Testis (tissue), 2 donors: ENCODE measurements at regions not wholly inside any gene's neighbourhood (a gene's known extent, or its start where the extent isn't known, plus 50 kb on each side); places are given as distances from the start of the nearest gene placed in this dataset.

ENCODE experiments used
- DNase-seq: peaks from one replicate; pipeline ENCODE4 v3.0.0-alpha.2; 2019
- H3K27ac ChIP-seq, 2 donors: fragments of 200-600 bp; sonication (generic); one replicate each; pipeline ENCODE4 v1.5.1; 2019
- H3K27me3 ChIP-seq: fragments of 200-600 bp; sonication (generic); one replicate; pipeline ENCODE4 v1.5.1; 2019
- H3K36me3 ChIP-seq: fragments of 200-600 bp; sonication (generic); one replicate; pipeline ENCODE4 v1.5.1; 2017; ENCODE audit warnings: low read depth; ENCODE audit errors: missing control alignments
- H3K4me1 ChIP-seq: fragments of 200-600 bp; sonication (generic); one replicate; pipeline ENCODE4 v1.5.1; 2019
- H3K4me3 ChIP-seq, 2 donors: fragments of 200-600 bp; sonication (generic); one replicate each; pipeline ENCODE4 v1.5.1; 2017 to 2019
- H3K9me3 ChIP-seq: fragments of 200-600 bp; sonication (generic); one replicate; pipeline ENCODE4 v1.5.1; 2017
- CTCF ChIP-seq, 3 experiments: fragments of 450-650 bp in 2 of 3; fragments of 200-600 bp in 1 of 3; sonication (generic) in 1 of 3; IDR thresholded peaks; one replicate each; pipeline ENCODE4 v1.5.1; 2016 to 2019; ENCODE audit warnings: antibody characterized with exemption in 3 of 3, mild to moderate bottlenecking in 2 of 3, moderate library complexity in 1 of 3
- POLR2A ChIP-seq: fragments of 450-650 bp; IDR thresholded peaks from one replicate; pipeline ENCODE4 v1.6.1; 2017; ENCODE audit warnings: antibody characterized with exemption, mild to moderate bottlenecking, moderate library complexity
- WGBS, 2 donors: methylation state at CpG; one replicate each; pipeline ENCODE4 v1.1.5; 2018; 5-methylcytosine and 5-hydroxymethylcytosine counted together
- intact Hi-C: fragments of 100-400 bp; cut with DNase I; formaldehyde crosslinking; loops from one replicate; pipeline ENCODE4 v1.15.1; 2023; ENCODE audit warnings: low total_unique reads

- Histone ChIP-seq H3K4me1 (no peaks in the 10 kb centered on the region), H3K9me3 (no peaks in the 10 kb centered on the region), H3K36me3 (no peaks in the 10 kb centered on the region), H3K4me3 (no peak overlapping the region), H3K27me3 (no peaks in the 10 kb centered on the region), H3K27ac (no peak overlapping the region)
- intact Hi-C loops = no loop called here
- no peak for DNase-seq
- no peak for TF ChIP-seq CTCF (IDR thresholded peaks at IDR 0.05)
Observed at GRCh38 chr17:59485946-59486345, 79.5 kb upstream of the DHX40 start.

GRCh38 chr17:59487161-59487873 lies 78.1 kb upstream of the DHX40 start:
- Histone ChIP-seq H3K9me3 (no peaks in the 10 kb centered on the region), H3K27me3 (no peaks in the 10 kb centered on the region), H3K4me3 (no peak overlapping the region), H3K36me3 (no peaks in the 10 kb centered on the region), H3K4me1 (no peaks in the 10 kb centered on the region), H3K27ac (no peak overlapping the region)
- DNase-seq = no peak
- 78 to 92% methylated on average over 7 of the region's 7 CpGs for WGBS, 2 donors
- intact Hi-C loops = no loop called here
- TF ChIP-seq POLR2A = no peak
- no peak for TF ChIP-seq CTCF (IDR thresholded peaks at IDR 0.05)

- intact Hi-C loops = no loop called here
- no peaks in the 10 kb centered on the region for H3K27me3 ChIP-seq
- no peak for DNase-seq
- TF ChIP-seq CTCF (IDR thresholded peaks at IDR 0.05) (no peak), POLR2A (no peak)
- no peaks in the 10 kb centered on the region for H3K36me3 ChIP-seq
- H3K4me3 ChIP-seq = no peak overlapping the region
- no peak overlapping the region for H3K27ac ChIP-seq
- H3K4me1 ChIP-seq = no peaks in the 10 kb centered on the region
- H3K9me3 ChIP-seq = no peaks in the 10 kb centered on the region
- WGBS, 2 donors = 77 to 99% methylated on average over 5 of the region's 5 CpGs
Observed at GRCh38 chr17:59488805-59489204, 76.6 kb upstream of the DHX40 start.

- DNase-seq = no peak
- TF ChIP-seq CTCF (IDR thresholded peaks at IDR 0.05) (no peak), POLR2A (no peak)
- intact Hi-C loops = no loop called here
- WGBS, 2 donors = 66 to 69% methylated on average over 3 of the region's 3 CpGs
- Histone ChIP-seq H3K27ac (no peak overlapping the region), H3K36me3 (no peaks in the 10 kb centered on the region), H3K4me3 (no peak overlapping the region), H3K4me1 (no peaks in the 10 kb centered on the region), H3K9me3 (no peaks in the 10 kb centered on the region), H3K27me3 (no peaks in the 10 kb centered on the region)
Observed at GRCh38 chr17:59490216-59490615, 75.2 kb upstream of the DHX40 start.

- 69% methylated on average over 5 of the region's 5 CpGs for WGBS, 2 donors
- Histone ChIP-seq H3K36me3 (no peaks in the 10 kb centered on the region), H3K27me3 (no peaks in the 10 kb centered on the region), H3K4me1 (no peaks in the 10 kb centered on the region), H3K9me3 (no peaks in the 10 kb centered on the region), H3K4me3 (no peak overlapping the region), H3K27ac (no peak overlapping the region)
- DNase-seq = no peak
- intact Hi-C loops = no loop called here
- TF ChIP-seq CTCF (IDR thresholded peaks at IDR 0.05) (no peak), POLR2A (no peak)
Observed at GRCh38 chr17:59491353-59492090, 73.9 kb upstream of the DHX40 start.
